Common myeloid progenitor, CD34-positive (primary cell): ENCODE measurements at regions not wholly inside any gene's neighbourhood (a gene's known extent, or its start where the extent isn't known, plus 50 kb on each side); places are given as distances from the start of the nearest gene placed in this dataset.

Experiments
- CTCF ChIA-PET: fragments of 350-600 bp; sonication (Branson Sonifier 250); formaldehyde crosslinking; loops from one replicate; lab custom pipeline; 2021; ENCODE audit warnings: antibody characterized with exemption; lab: Charles Lee
- POLR2A ChIA-PET: fragments of 350-600 bp; sonication (Branson Sonifier 250); formaldehyde crosslinking; loops from one replicate; lab custom pipeline; 2021; ENCODE audit warnings: antibody characterized with exemption; lab: Charles Lee
- DNase-seq, 3 donors: peaks; one replicate each; pipeline versions ENCODE4 v3.0.0 to v3.0.0-alpha.2; 2013
- H3K27ac ChIP-seq, 2 experiments: 1 replicate in 1 of 2; 2 replicates in 1 of 2; pipeline ENCODE4 v1.7.0; 2013; ENCODE audit warnings: inconsistent platforms in 2 of 2, low read length in 2 of 2, mild to moderate bottlenecking in 2 of 2, low read depth in 1 of 2, moderate library complexity in 1 of 2; ENCODE audit not compliant: severe bottlenecking in 2 of 2, insufficient read depth in 1 of 2, poor library complexity in 1 of 2
- H3K27me3 ChIP-seq, 5 experiments: replicated peaks in 2 of 5; 1 replicate in 3 of 5; 2 replicates in 2 of 5; pipeline versions ENCODE4 v1.6.1 to v1.7.0; 2013; ENCODE audit warnings: low read length in 4 of 5, mild to moderate bottlenecking in 2 of 5, moderate library complexity in 2 of 5, inconsistent platforms in 1 of 5; ENCODE audit not compliant: insufficient read depth in 5 of 5, control insufficient read depth in 4 of 5
- H3K36me3 ChIP-seq, 4 experiments: 1 replicate in 2 of 4; 2 replicates in 2 of 4; pipeline versions ENCODE4 v1.6.1 to v1.7.0; 2013; ENCODE audit warnings: low read length in 3 of 4, control low read depth in 1 of 4, mild to moderate bottlenecking in 1 of 4; ENCODE audit not compliant: control insufficient read depth in 4 of 4, insufficient read depth in 4 of 4
- H3K4me1 ChIP-seq, 4 experiments: 1 replicate in 3 of 4; 2 replicates in 1 of 4; pipeline versions ENCODE4 v1.6.1 to v1.7.1; 2013; ENCODE audit warnings: low read length in 3 of 4, mild to moderate bottlenecking in 3 of 4, control low read depth in 1 of 4, inconsistent platforms in 1 of 4, moderate library complexity in 1 of 4; ENCODE audit not compliant: control insufficient read depth in 4 of 4, insufficient read depth in 4 of 4; ENCODE audit errors: control extremely low read depth in 1 of 4
- H3K4me3 ChIP-seq, 7 experiments: 1 replicate in 4 of 7; 2 replicates in 3 of 7; pipeline versions ENCODE4 v1.5.1 to v1.7.0; 2013; ENCODE audit warnings: mild to moderate bottlenecking in 7 of 7, low read length in 6 of 7, moderate library complexity in 6 of 7, inconsistent platforms in 2 of 7, low read depth in 2 of 7, control low read depth in 1 of 7; ENCODE audit not compliant: insufficient read depth in 4 of 7, control insufficient read depth in 1 of 7; ENCODE audit errors: extremely low read depth in 1 of 7
- H3K9me3 ChIP-seq, 5 experiments: 1 replicate in 4 of 5; 2 replicates in 1 of 5; pipeline versions ENCODE4 v1.6.1 to v1.7.1; 2013; ENCODE audit warnings: low read length in 4 of 5, mild to moderate bottlenecking in 2 of 5, inconsistent platforms in 1 of 5, low read depth in 1 of 5, moderate library complexity in 1 of 5; ENCODE audit not compliant: control insufficient read depth in 4 of 5, insufficient read depth in 2 of 5; ENCODE audit errors: control extremely low read depth in 1 of 5
- WGBS: methylation state at CpG from one replicate; pipeline ENCODE4 v1.1.5; 2013; ENCODE audit not compliant: insufficient coverage; 5-methylcytosine and 5-hydroxymethylcytosine counted together

DNA sequence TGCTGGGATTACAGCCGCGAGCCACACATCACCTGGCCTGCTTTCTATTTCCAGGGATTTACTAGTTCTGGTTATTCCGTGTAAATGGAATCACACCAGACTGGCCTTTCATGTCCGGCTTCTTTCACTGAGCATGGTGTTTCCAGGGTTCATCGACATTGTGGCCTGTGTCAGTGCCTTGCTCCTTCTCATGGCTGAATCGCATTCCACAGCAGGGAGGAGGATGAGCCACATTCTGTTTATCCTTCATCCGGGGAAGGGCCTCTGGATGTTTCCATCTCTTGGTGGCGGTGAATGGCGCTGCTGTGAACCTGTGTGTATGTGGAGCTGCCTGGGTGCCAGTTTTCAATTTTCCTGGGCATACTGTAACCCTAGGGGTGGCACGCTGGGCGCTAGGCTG is 58.7 kb upstream of the RNU6ATAC start:
- Histone ChIP-seq H3K27me3 (no peaks in the 10 kb centered on the region), H3K4me3 (no peak overlapping the region), H3K9me3 (no peaks in the 10 kb centered on the region), H3K36me3 (no peaks in the 10 kb centered on the region), H3K4me1 (peaks cover 0 to 3% (median 1%) of the 10 kb centered on the region in 4 experiments), H3K27ac (no peak overlapping the region)
- no peak for DNase-seq
- ChIA-PET CTCF (no interaction called here), POLR2A (no interaction called here)
- 94% methylated on average over 11 of the region's 11 CpGs for WGBS

DNA sequence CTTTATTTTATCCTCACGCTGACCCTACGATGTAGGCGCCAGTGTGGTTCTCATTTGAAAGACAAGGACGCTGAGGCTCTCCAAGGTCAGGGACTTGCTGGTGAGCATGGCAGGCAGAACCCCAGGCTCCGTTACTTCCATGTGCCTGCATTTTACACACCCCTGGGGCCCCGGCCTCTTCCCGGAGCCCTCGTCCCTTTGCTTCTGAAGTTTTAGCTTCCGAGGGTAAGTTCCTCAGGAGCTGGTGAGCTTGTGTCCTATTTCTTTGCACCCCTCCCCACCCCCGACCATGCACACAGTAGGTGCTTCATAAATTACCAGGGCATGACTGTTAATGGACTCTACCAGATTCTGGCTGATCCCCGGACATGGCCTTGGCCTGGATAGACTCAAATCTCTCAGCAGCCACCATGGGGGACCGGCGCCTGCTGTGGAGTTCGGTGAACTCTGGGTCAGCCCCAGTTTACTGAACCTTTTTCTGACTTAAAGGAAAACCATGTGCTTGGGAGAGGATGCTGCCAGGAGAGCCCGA is 59.3 kb upstream of the RNU6ATAC start:
- Histone ChIP-seq H3K4me3 (no peak overlapping the region), H3K9me3 (no peaks in the 10 kb centered on the region), H3K36me3 (no peaks in the 10 kb centered on the region), H3K4me1 (peaks cover 0 to 3% (median 1%) of the 10 kb centered on the region in 4 experiments), H3K27ac (no peak overlapping the region), H3K27me3 (no peaks in the 10 kb centered on the region)
- WGBS = 94% methylated on average over 14 of the region's 15 CpGs
- ChIA-PET CTCF (no interaction called here), POLR2A (interaction anchor here (0.7 kb wide), 1 partner anchor 38 kb away, joined by 3 read pairs; no protein-coding TSS in a partner anchor)
- DNase-seq = no peak

DNA sequence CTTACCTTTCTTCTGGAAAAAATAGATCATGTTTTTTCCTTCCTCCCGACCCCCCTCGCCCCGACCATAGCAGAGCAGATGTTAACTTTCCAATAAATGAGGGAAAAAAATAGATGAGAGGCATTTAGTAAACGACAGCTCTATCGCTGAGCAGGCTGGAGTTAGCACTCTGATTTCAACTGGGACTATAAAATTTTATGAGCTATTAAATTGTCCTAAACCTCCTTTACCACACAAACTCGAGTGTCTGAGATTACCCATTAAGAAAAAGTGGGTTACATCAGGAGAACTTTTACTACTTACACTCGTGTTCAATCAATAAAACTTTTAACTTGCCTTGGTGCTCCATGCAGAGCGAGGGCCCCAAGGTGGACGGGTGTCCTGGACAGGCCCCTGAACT is 59.8 kb upstream of the RNU6ATAC start:
- no peaks in the 10 kb centered on the region for H3K36me3 ChIP-seq
- H3K4me3 ChIP-seq = no peak overlapping the region
- CTCF ChIA-PET = no interaction called here
- H3K9me3 ChIP-seq = no peaks in the 10 kb centered on the region
- peaks cover 0 to 3% (median 1%) of the 10 kb centered on the region in 4 experiments for H3K4me1 ChIP-seq
- WGBS = 95% methylated on average over 4 of the region's 9 CpGs
- POLR2A ChIA-PET = interaction anchor here (0.7 kb wide), 1 partner anchor 37 kb away, joined by 3 read pairs; no protein-coding TSS in a partner anchor
- no peaks in the 10 kb centered on the region for H3K27me3 ChIP-seq
- H3K27ac ChIP-seq = no peak overlapping the region
- DNase-seq = no peak

- no peaks in the 10 kb centered on the region for H3K36me3 ChIP-seq
- POLR2A ChIA-PET = no interaction called here
- CTCF ChIA-PET = no interaction called here
- H3K9me3 ChIP-seq = no peaks in the 10 kb centered on the region
- DNase-seq = no peak
- H3K27ac ChIP-seq = no peak overlapping the region
- H3K27me3 ChIP-seq = no peaks in the 10 kb centered on the region
- 91% methylated on average over 7 of the region's 9 CpGs for WGBS
- no peak overlapping the region for H3K4me3 ChIP-seq
- peaks cover 0 to 4% (median 1%) of the 10 kb centered on the region in 4 experiments for H3K4me1 ChIP-seq
Measured at GRCh38 chr9:134224567-134225093, 60.3 kb upstream of the RNU6ATAC start.

- Histone ChIP-seq H3K27ac (no peak overlapping the region), H3K36me3 (no peaks in the 10 kb centered on the region), H3K4me3 (no peak overlapping the region), H3K9me3 (no peaks in the 10 kb centered on the region), H3K27me3 (no peaks in the 10 kb centered on the region), H3K4me1 (peaks cover 0 to 9% (median 1%) of the 10 kb centered on the region in 4 experiments)
- DNase-seq = no peak
- ChIA-PET POLR2A (interaction anchor here (1.3 kb wide), 1 partner anchor 153 kb away, joined by 4 read pairs; no protein-coding TSS in a partner anchor), CTCF (no interaction called here)
- 50% methylated on average over 4 of the region's 8 CpGs for WGBS
Measured at GRCh38 chr9:134225186-134225585, 60.8 kb upstream of the RNU6ATAC start.

DNA sequence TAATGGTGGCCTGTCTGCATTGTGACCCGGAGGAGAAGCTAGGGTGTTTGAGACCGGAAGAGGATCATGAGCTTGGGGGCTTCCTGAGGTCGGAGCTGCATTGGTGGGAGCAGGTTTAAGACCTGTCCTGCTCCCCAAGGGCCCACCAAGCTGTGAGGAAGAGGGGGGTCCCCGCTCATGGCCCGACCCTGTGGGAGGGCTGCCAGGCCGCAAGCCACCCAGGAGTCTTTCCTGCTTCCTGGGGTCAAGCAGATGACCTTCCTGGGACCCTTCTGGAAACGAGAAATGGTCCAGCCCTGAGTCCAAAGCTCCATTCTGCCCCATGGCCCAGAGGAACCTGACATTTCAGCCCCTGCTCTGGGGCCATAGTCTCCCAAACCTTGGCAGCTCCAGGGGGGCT is 61.5 kb upstream of the RNU6ATAC start:
- Histone ChIP-seq H3K9me3 (no peaks in the 10 kb centered on the region), H3K27ac (no peak overlapping the region), H3K4me3 (no peak overlapping the region), H3K36me3 (no peaks in the 10 kb centered on the region), H3K27me3 (no peaks in the 10 kb centered on the region), H3K4me1 (peaks cover 0 to 9% (median 1%) of the 10 kb centered on the region in 4 experiments)
- DNase-seq = no peak
- CTCF ChIA-PET = interaction anchor here (1.1 kb wide), 1 partner anchor 10 kb away, joined by 3 read pairs; no protein-coding TSS in a partner anchor
- 90% methylated on average over 7 of the region's 7 CpGs for WGBS
- POLR2A ChIA-PET = interaction anchor here (0.9 to 1.3 kb wide), 2 partner anchors 10 to 152 kb away, joined by 3 to 4 read pairs; no protein-coding TSS in a partner anchor

- Histone ChIP-seq H3K27ac (no peak overlapping the region), H3K4me3 (no peak overlapping the region), H3K27me3 (no peaks in the 10 kb centered on the region), H3K36me3 (no peaks in the 10 kb centered on the region), H3K4me1 (peaks cover 0 to 9% (median 1%) of the 10 kb centered on the region in 4 experiments), H3K9me3 (no peaks in the 10 kb centered on the region)
- ChIA-PET CTCF (interaction anchor here (1.1 kb wide), 1 partner anchor 10 kb away, joined by 3 read pairs; no protein-coding TSS in a partner anchor), POLR2A (interaction anchor here (0.9 to 1.3 kb wide), 2 partner anchors 11 to 152 kb away, joined by 3 to 4 read pairs; no protein-coding TSS in a partner anchor)
- DNase-seq = no peak
- 90% methylated on average over 21 of the region's 27 CpGs for WGBS
Measured at GRCh38 chr9:134226221-134226930, 62.0 kb upstream of the RNU6ATAC start.
